Glutamatergic neuron (in vitro differentiated cells): ENCODE measurements at regions not wholly inside any gene's neighbourhood (a gene's known extent, or its start where the extent isn't known, plus 50 kb on each side); places are given as distances from the start of the nearest gene placed in this dataset.
"Not testable (repeated sequence)": the region's sequence is repeated elsewhere in the genome, so short reads cannot be mapped to it uniquely, and the experiment has no call there.

Experiments
- DNase-seq: peaks from one replicate; pipeline ENCODE4 v3.0.0; 2022
- H3K27ac Mint-ChIP-seq: one replicate; pipeline ENCODE4 v1.8.0; 2020; ENCODE audit warnings: mild to moderate bottlenecking, mixed read lengths, inconsistent platforms; ENCODE audit not compliant: unreplicated experiment
- H3K27me3 Mint-ChIP-seq: one replicate; pipeline ENCODE4 v1.8.0; 2020; ENCODE audit warnings: mild to moderate bottlenecking, moderate library complexity, mixed read lengths, inconsistent platforms; ENCODE audit not compliant: unreplicated experiment
- H3K36me3 Mint-ChIP-seq: one replicate; pipeline ENCODE4 v1.8.0; 2020; ENCODE audit warnings: mild to moderate bottlenecking, mixed read lengths, inconsistent platforms; ENCODE audit not compliant: unreplicated experiment
- H3K4me1 Mint-ChIP-seq: one replicate; pipeline ENCODE4 v1.8.0; 2020; ENCODE audit warnings: mild to moderate bottlenecking, low read depth, mixed read lengths, inconsistent platforms; ENCODE audit not compliant: unreplicated experiment
- H3K4me3 Mint-ChIP-seq: one replicate; pipeline ENCODE4 v1.8.0; 2020; ENCODE audit warnings: mild to moderate bottlenecking, mixed read lengths, inconsistent platforms; ENCODE audit not compliant: unreplicated experiment
- H3K9me3 Mint-ChIP-seq: one replicate; pipeline ENCODE4 v1.8.0; 2020; ENCODE audit warnings: mild to moderate bottlenecking, moderate library complexity, mixed read lengths, inconsistent platforms; ENCODE audit not compliant: unreplicated experiment
- TF ChIP-seq, protein P1 (sequence below): fragments of 200-600 bp; sonication (generic); IDR thresholded peaks from one replicate; pipeline ENCODE4 v1.5.0; 2021; ENCODE audit not compliant: partially characterized antibody, unreplicated experiment

DNA sequence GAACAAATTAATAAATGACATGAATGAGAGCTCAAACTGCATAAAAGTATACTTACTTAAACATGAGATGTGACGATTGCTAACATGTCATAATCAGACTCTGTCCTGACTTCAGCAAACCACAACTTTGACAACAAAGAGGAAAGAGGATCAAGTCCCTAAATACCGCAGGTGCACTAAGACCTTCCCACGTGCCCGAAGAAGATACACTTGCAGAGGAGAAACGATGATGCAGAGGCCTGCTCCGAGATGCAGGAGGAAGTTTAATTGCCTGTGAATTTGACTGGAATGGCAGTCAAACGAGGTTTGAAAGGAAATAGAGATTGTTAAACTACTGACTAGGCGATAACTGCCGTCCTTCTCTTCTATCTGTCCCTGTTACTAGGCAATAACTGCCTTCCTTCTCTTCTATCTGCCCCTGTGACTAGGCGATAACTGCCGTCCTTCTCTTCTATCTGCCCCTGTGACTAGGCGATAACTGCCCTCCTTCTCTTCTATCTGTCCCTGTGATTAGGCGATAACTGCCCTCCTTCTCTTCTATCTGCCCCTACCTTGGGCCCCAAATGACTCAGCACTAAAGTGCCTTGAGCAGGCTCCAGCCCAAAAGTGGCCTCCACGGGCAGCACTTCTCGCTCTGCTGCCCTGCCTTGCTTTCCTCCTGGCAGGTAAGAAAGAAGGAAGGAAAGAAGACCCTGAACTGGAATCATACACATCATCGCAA, 2226.0 kb upstream of the DEFB115 start:
- not testable (repeated sequence) for H3K27ac Mint-ChIP-seq, H3K4me1 Mint-ChIP-seq, H3K27me3 Mint-ChIP-seq, H3K4me3 Mint-ChIP-seq, DNase-seq
- Mint-ChIP-seq H3K9me3 (peaks cover 28% of the 10 kb centered on the region), H3K36me3 (peaks cover 16% of the 10 kb centered on the region)

DNA sequence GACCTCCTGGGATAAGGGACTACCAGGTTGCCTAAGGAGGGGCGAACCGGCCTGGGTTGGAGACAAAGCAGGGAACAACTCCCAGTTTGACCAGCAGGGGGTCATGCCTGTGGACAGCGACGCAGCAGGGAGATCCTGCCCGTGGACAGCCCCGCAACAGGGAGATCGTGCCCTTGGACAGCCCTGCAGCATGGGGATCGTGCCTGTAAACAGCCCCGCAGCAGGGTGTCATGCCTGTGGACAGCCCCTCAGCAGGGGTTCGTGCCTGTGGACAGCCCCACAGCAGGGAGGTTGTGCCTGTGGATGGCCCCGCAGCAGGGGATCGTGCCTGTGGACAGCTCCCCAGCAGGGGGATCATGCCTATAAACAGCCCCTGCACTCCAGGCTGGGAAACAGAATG, 2213.2 kb upstream of the DEFB115 start:
- not testable (repeated sequence) for DNase-seq, H3K27ac Mint-ChIP-seq, H3K27me3 Mint-ChIP-seq, H3K4me3 Mint-ChIP-seq, H3K36me3 Mint-ChIP-seq, H3K4me1 Mint-ChIP-seq
- H3K9me3 Mint-ChIP-seq: peaks cover 20% of the 10 kb centered on the region

DNA sequence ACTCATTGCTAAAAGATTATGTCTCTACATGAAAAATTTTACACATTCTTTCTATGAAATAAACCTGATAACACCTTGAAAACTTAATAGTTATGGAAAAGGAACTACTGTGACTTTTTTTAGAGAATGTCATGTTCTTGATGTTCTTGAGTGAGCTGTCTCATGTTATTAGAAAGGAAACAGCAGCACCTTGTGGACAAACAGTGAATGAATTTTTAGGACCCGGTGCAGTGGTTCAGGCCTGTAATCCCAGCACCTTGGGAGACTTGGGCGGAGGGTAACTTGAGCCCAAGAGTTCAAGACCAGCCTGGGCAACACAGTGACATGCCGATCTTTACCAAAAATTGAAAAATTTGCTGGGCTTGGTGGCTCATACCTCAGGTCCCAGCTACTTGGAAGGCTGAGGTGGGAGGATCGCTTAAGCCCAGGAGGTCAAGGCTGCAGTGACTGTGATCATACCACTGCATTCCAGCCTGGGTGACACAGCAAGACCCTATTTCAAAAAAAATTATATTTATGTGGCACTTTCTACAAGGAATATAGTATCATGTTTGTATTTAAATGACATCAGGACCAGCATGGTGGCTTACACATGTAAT, 2207.4 kb upstream of the DEFB115 start:
- TF ChIP-seq, protein P1, sequence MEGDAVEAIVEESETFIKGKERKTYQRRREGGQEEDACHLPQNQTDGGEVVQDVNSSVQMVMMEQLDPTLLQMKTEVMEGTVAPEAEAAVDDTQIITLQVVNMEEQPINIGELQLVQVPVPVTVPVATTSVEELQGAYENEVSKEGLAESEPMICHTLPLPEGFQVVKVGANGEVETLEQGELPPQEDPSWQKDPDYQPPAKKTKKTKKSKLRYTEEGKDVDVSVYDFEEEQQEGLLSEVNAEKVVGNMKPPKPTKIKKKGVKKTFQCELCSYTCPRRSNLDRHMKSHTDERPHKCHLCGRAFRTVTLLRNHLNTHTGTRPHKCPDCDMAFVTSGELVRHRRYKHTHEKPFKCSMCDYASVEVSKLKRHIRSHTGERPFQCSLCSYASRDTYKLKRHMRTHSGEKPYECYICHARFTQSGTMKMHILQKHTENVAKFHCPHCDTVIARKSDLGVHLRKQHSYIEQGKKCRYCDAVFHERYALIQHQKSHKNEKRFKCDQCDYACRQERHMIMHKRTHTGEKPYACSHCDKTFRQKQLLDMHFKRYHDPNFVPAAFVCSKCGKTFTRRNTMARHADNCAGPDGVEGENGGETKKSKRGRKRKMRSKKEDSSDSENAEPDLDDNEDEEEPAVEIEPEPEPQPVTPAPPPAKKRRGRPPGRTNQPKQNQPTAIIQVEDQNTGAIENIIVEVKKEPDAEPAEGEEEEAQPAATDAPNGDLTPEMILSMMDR: peak; percentile 8
- H3K27ac Mint-ChIP-seq, H3K36me3 Mint-ChIP-seq, H3K4me3 Mint-ChIP-seq, DNase-seq, H3K4me1 Mint-ChIP-seq, H3K27me3 Mint-ChIP-seq: not testable (repeated sequence)
- H3K9me3 Mint-ChIP-seq: peaks cover 21% of the 10 kb centered on the region

DNA sequence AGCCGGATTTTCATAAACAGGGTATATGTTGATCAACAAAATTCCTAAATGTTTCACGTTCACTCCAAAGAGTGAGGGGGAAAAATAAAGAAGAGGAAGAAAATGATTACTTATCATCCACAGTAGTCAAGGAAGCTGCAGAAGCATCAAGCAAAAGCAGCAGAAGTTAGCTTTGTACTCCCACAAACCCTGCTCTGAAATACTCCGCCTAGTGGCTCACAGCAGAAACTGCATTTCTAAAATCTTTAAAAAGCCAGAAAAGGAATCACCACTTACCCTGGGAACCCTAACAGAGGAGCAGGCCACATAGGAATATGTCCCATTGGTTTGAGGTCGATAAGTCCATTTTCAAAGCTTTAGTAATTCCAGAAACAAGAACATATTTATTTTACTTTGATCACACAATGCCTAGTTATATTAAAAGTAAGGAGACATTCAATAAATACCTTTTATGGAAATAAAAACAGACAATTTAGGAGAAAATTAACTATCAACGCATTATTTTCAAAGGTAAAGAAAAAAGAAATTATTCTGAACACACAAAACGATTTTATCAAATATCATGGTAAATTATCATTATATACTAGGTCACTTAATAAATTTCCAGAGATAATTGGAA, 2199.5 kb upstream of the DEFB115 start:
- not testable (repeated sequence) for H3K27ac Mint-ChIP-seq, H3K4me1 Mint-ChIP-seq, H3K4me3 Mint-ChIP-seq, H3K27me3 Mint-ChIP-seq, DNase-seq, H3K36me3 Mint-ChIP-seq
- peaks cover 12% of the 10 kb centered on the region for H3K9me3 Mint-ChIP-seq
- TF ChIP-seq, protein P1: peak; percentile 45

DNA sequence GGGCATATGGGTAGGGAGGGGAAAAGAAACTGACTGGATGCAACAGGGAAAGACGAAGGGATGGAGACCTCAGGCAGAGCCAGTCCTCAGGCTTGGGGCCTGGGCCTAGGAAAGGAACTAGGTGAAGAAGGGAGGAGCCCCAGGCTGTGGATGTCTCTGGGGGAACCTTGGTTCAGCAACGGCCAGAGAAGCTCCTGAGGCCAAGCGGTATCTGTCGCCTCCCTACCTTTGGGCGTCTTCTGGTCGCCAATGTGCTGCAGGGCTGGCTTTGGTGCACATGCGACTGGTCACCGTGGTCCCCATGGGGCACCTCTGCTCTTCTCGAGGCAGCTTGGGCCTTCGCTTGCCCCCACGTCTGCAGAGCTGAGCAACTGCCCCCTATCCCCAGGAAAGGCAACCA, 2195.0 kb upstream of the DEFB115 start:
- not testable (repeated sequence) for H3K27ac Mint-ChIP-seq, H3K4me3 Mint-ChIP-seq, DNase-seq, H3K4me1 Mint-ChIP-seq, H3K27me3 Mint-ChIP-seq
- H3K9me3 Mint-ChIP-seq: peaks cover 13% of the 10 kb centered on the region
- H3K36me3 Mint-ChIP-seq: peaks cover 14% of the 10 kb centered on the region

DNA sequence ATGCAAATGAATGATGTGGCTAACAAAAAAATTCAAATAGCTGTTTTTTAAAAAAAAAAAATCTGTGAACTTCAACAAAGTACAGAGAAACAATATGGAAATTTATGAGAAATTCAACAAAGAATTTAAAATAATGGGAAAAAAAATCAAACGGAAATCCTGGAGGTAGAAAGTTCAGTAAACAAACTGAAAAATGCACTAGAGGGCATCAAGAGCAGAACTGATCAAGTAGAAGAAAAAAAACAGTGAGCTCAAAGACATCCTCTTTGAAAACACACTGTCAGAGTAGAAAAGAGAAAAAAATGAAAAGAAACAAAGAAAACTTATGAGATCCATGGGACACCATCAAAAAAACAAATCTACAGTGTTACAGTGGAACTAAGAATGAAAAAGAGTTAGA, 2191.1 kb upstream of the DEFB115 start:
- not testable (repeated sequence) for H3K9me3 Mint-ChIP-seq, H3K4me1 Mint-ChIP-seq, H3K27me3 Mint-ChIP-seq, DNase-seq, H3K4me3 Mint-ChIP-seq, H3K27ac Mint-ChIP-seq
- peaks cover 14% of the 10 kb centered on the region for H3K36me3 Mint-ChIP-seq

DNA sequence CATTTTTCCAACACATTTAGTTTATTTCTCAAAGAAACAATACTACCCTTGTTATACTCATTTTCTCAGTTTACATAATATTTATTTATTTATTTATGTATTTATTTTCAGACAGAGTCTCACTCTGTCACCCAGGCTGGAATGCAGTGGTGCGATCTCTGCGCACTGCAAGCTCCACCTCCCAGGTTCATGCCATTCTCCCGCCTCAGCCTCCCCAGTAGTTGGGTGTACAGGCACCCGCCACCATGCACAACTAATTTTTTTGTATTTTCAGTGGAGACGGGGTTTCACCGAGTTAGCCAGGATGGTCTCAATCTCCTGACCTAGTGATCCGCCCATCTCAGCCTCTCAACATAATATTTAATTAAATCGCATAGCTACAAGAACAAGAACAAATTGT, 2183.8 kb upstream of the DEFB115 start:
- H3K36me3 Mint-ChIP-seq, H3K4me1 Mint-ChIP-seq, DNase-seq, H3K4me3 Mint-ChIP-seq, H3K27ac Mint-ChIP-seq, H3K27me3 Mint-ChIP-seq: not testable (repeated sequence)
- H3K9me3 Mint-ChIP-seq: peaks cover 13% of the 10 kb centered on the region
